K562 (cell line): ENCODE measurements at regions not wholly inside any gene's neighbourhood (a gene's known extent, or its start where the extent isn't known, plus 50 kb on each side); places are given as distances from the start of the nearest gene placed in this dataset.

Experiments used
- ATAC-seq: fragments of 200-7000 bp; cut with Tn5 transposase; 3 replicates; pipeline ENCODE4 v1.9.1; 2020; ENCODE audit warnings: moderate library complexity
- BruUV-seq: library from RNA; stranded (reverse); fragments of 400-500 nt; replicated peaks from 2 replicates; lab custom pipeline; 2021; lab: Mats Ljungman, UMichigan
- CTCF ChIA-PET: fragments of 300-600 bp; formaldehyde crosslinking; extraction: SDS; loops from one replicate; lab custom pipeline; 2021; ENCODE audit warnings: low intra/inter-chr PET ratio; lab: Yijun Ruan, JAX
- POLR2A ChIA-PET: fragments of 300-600, 350-650 bp; sonication (Branson Sonifier 250); formaldehyde crosslinking; extraction: SDS; loops from one replicate; lab custom pipeline; 2021; ENCODE audit warnings: antibody characterized with exemption, inconsistent platforms; lab: Yijun Ruan, JAX
- DNase-seq, 4 experiments: peaks; one replicate each; pipeline versions ENCODE4 v3.0.0 to v3.0.0-alpha.2; 2011 to 2018; ENCODE audit warnings: low spot score in 3 of 4, mixed read lengths in 3 of 4; ENCODE audit errors: extremely low read depth in 1 of 4
- FAIRE-seq: peaks from 2 replicates; lab custom pipeline; 2011; peaks lifted over from hg19 to GRCh38; lab: Jason Lieb, UNC
- H2AFZ ChIP-seq: 2 replicates; pipeline ENCODE4 v1.6.0; 2011; ENCODE audit warnings: low read depth, low read length, control low read depth, inconsistent platforms
- H3K27ac ChIP-seq: fragments of 200-600 bp; 3 replicates; pipeline ENCODE4 v1.8.0; 2011; ENCODE audit warnings: low read depth, mild to moderate bottlenecking, control low read depth, inconsistent platforms, low read length, moderate library complexity, mixed read lengths; ENCODE audit errors: extremely low read depth
- H3K27me3 ChIP-seq, 2 experiments: fragments of 300-600 bp in 1 of 2; 2 replicates in 1 of 2; 3 replicates in 1 of 2; pipeline versions ENCODE4 v1.6.0 to v1.8.0; 2011; ENCODE audit warnings: inconsistent platforms in 2 of 2, low read length in 2 of 2, mild to moderate bottlenecking in 1 of 2, mixed read lengths in 1 of 2, moderate library complexity in 1 of 2; ENCODE audit not compliant: control insufficient read depth in 2 of 2, insufficient read depth in 2 of 2
- H3K36me3 ChIP-seq: fragments of 300-600 bp; 3 replicates; pipeline ENCODE4 v1.8.0; 2011; ENCODE audit warnings: mild to moderate bottlenecking, low read length, inconsistent platforms; ENCODE audit not compliant: control insufficient read depth, insufficient read depth
- H3K4me1 ChIP-seq, 2 experiments: fragments of 200-600 bp in 1 of 2; replicated peaks in 1 of 2; 2 replicates in 1 of 2; 3 replicates in 1 of 2; pipeline versions ENCODE4 v1.5.1 to v1.8.0; 2011; ENCODE audit warnings: inconsistent platforms in 2 of 2, low read length in 2 of 2, mild to moderate bottlenecking in 1 of 2, mixed read lengths in 1 of 2, moderate library complexity in 1 of 2; ENCODE audit not compliant: control insufficient read depth in 2 of 2, insufficient read depth in 2 of 2
- H3K4me2 ChIP-seq: 2 replicates; pipeline ENCODE4 v1.6.1; 2011; ENCODE audit warnings: low read length, control low read depth, inconsistent platforms, mixed read lengths; ENCODE audit not compliant: insufficient read depth
- H3K4me3 ChIP-seq: fragments of 200-600 bp; sonication (generic), shearing (Covaris generic); 2 replicates; pipeline ENCODE4 v1.5.1; 2016; ENCODE audit warnings: control low read depth, inconsistent platforms
- H3K79me2 ChIP-seq: fragments of 200-600 bp; 3 replicates; pipeline ENCODE4 v1.8.0; 2011; ENCODE audit warnings: low read length, inconsistent platforms; ENCODE audit not compliant: control insufficient read depth, insufficient read depth
- H3K9ac ChIP-seq, 2 experiments: 2 replicates each; pipeline versions ENCODE4 v1.6.0 to v1.6.1; 2011; ENCODE audit warnings: low read depth in 2 of 2, low read length in 2 of 2, control low read depth in 1 of 2, inconsistent platforms in 1 of 2, mild to moderate bottlenecking in 1 of 2, mixed read lengths in 1 of 2; ENCODE audit not compliant: insufficient read depth in 1 of 2
- H3K9me1 ChIP-seq: one replicate; pipeline ENCODE4 v1.6.0; 2011; ENCODE audit warnings: inconsistent platforms, mild to moderate bottlenecking, low read length, moderate library complexity; ENCODE audit not compliant: control insufficient read depth, insufficient read depth
- H3K9me3 ChIP-seq: replicated peaks from 2 replicates; pipeline ENCODE4 v1.5.1; 2011; ENCODE audit warnings: low read depth, low read length, inconsistent platforms; ENCODE audit not compliant: control insufficient read depth, insufficient read depth
- H4K20me1 ChIP-seq: replicated peaks from 2 replicates; pipeline ENCODE4 v1.6.1; 2011; ENCODE audit warnings: low read length, inconsistent platforms, mixed read lengths; ENCODE audit not compliant: control insufficient read depth, insufficient read depth
- ELF1 ChIP-seq: fragments of 200-800 bp; sonication (Bioruptor generic); IDR thresholded peaks from 2 replicates; pipeline ENCODE4 v1.6.1; 2016; ENCODE audit warnings: missing genetic modification characterization, missing compliant biosample characterization
- ERF ChIP-seq: fragments of 450-650 bp; formaldehyde crosslinking; IDR thresholded peaks from 2 replicates; pipeline ENCODE4 v1.4.0; 2020; ENCODE audit warnings: mild to moderate bottlenecking, mixed read lengths
- KAT8 ChIP-seq: fragments of 450-650 bp; IDR thresholded peaks from 2 replicates; pipeline ENCODE4 v1.6.1; 2016; ENCODE audit warnings: low read depth, mild to moderate bottlenecking
- MBD1 ChIP-seq: fragments of 250-450 bp; sonication (Bioruptor Pico); IDR thresholded peaks from 2 replicates; pipeline ENCODE4 v1.8.0; 2022; ENCODE audit warnings: inconsistent platforms
- RAD21 ChIP-seq, 2 experiments: fragments of 250-450 bp in 1 of 2; fragments of 450-650 bp in 1 of 2; sonication (Bioruptor Pico) in 1 of 2; formaldehyde crosslinking in 1 of 2; IDR thresholded peaks in 1 of 2; conservative IDR thresholded peaks in 1 of 2; 2 replicates each; pipeline versions ENCODE4 v1.4.0 to v1.8.0; 2020 to 2022; ENCODE audit warnings: mild to moderate bottlenecking in 2 of 2, moderate library complexity in 1 of 2
- RAD51 ChIP-seq: fragments of 450-650 bp; IDR thresholded peaks from 2 replicates; pipeline ENCODE4 v1.7.1; 2016; ENCODE audit warnings: low read depth, mild to moderate bottlenecking, borderline replicate concordance
- RBM34 ChIP-seq: fragments of 200-400 bp; formaldehyde crosslinking; IDR thresholded peaks from 2 replicates; pipeline ENCODE4 v1.6.1; 2018; ENCODE audit warnings: low read length, borderline replicate concordance; ENCODE audit not compliant: insufficient read depth
- TAL1 ChIP-seq: fragments of 450-650 bp; IDR thresholded peaks from 2 replicates; pipeline ENCODE4 v1.6.1; 2016; ENCODE audit warnings: mild to moderate bottlenecking
- TCF7L2 ChIP-seq: fragments of 150-350 bp; IDR thresholded peaks from 2 replicates; pipeline ENCODE4 v1.6.1; 2016; ENCODE audit warnings: low read depth, mild to moderate bottlenecking, low read length, moderate library complexity
- TFE3 ChIP-seq: fragments of 450-650 bp; formaldehyde crosslinking; IDR thresholded peaks from 2 replicates; pipeline ENCODE4 v1.4.0; 2020; ENCODE audit warnings: mild to moderate bottlenecking, mixed read lengths
- TSHZ1 ChIP-seq: fragments of 250-450 bp; sonication (Bioruptor Pico); IDR thresholded peaks from 2 replicates; pipeline ENCODE4 v1.4.0; 2020; ENCODE audit warnings: mild to moderate bottlenecking, moderate library complexity
- ZBTB8A ChIP-seq: fragments of 450-650 bp; IDR thresholded peaks from 2 replicates; pipeline ENCODE4 v1.6.1; 2018; ENCODE audit warnings: mild to moderate bottlenecking, moderate library complexity; ENCODE audit not compliant: partially characterized antibody
- ZFP36 ChIP-seq: fragments of 150-350 bp; IDR thresholded peaks from 2 replicates; pipeline ENCODE4 v1.6.1; 2018; ENCODE audit warnings: low read length, low read depth; ENCODE audit not compliant: partially characterized antibody
- ZNF121 ChIP-seq: sonication (generic); formaldehyde crosslinking; conservative IDR thresholded peaks from 2 replicates; pipeline ENCODE4 v1.8.0; 2022; ENCODE audit warnings: missing genetic modification reagents
- ZNF174 ChIP-seq: fragments of 250-450 bp; sonication (Bioruptor Pico); IDR thresholded peaks from 2 replicates; pipeline ENCODE4 v1.4.0; 2020; ENCODE audit warnings: mild to moderate bottlenecking
- ZNF282 ChIP-seq: sonication (generic); formaldehyde crosslinking; IDR thresholded peaks from 2 replicates; pipeline ENCODE4 v1.8.1; 2023; ENCODE audit warnings: missing genetic modification reagents
- ZNF354B ChIP-seq: fragments of 250-450 bp; sonication (Bioruptor Pico); IDR thresholded peaks from 2 replicates; pipeline ENCODE4 v1.4.0; 2020
- ZNF764 ChIP-seq: fragments of 250-450 bp; sonication (Bioruptor Pico); IDR thresholded peaks from 2 replicates; pipeline ENCODE4 v1.4.0; 2020; ENCODE audit warnings: low read depth, mild to moderate bottlenecking, moderate library complexity
- WGBS: fragments of 100-300 bp; shearing (Covaris generic); methylation state at CpG from one replicate; pipeline ENCODE4 v1.1.6; 2016; ENCODE audit warnings: low coverage, mixed read lengths; ENCODE audit not compliant: insufficient coverage; ENCODE audit errors: missing lambda C conversion rate; 5-methylcytosine and 5-hydroxymethylcytosine counted together
- in situ Hi-C: fragments of 300-500 bp; cut with MboI; formaldehyde crosslinking; loops from 4 replicates; pipeline ENCODE4 v1.15.0; 2018; ENCODE audit warnings: inconsistent platforms, mixed read lengths
- intact Hi-C: fragments of 100-400 bp; cut with micrococcal nuclease; formaldehyde crosslinking; loops from 2 replicates; pipeline ENCODE4 v1.14.2; 2022

GRCh38 chr3:36656873-36657272 is 107.5 kb downstream of the DCLK3 start:
- intact Hi-C loops (no loop called here), in situ Hi-C loops (no loop called here)
- H3K4me2 ChIP-seq, result no peak overlapping the region
- H3K79me2 ChIP-seq, result no peaks in the 10 kb centered on the region
- 0% methylated on average over 2 of the region's 2 CpGs for WGBS
- DNase-seq (no peak), FAIRE-seq (no peak), ATAC-seq (no peak)
- H3K27me3 ChIP-seq, result no peaks in the 10 kb centered on the region
- H3K9ac ChIP-seq, result no peak overlapping the region
- no peak overlapping the region for H3K27ac ChIP-seq
- H2AFZ ChIP-seq, result no peak overlapping the region
- ChIA-PET CTCF (no interaction called here), POLR2A (no interaction called here)
- no peaks in the 10 kb centered on the region for H4K20me1 ChIP-seq
- no peak for TF ChIP-seq ZNF121 (CRISPR knock-in tag)
- no peak for TF ChIP-seq RAD21 (CRISPR knock-in tag; conservative IDR thresholded peaks at IDR 0.05 in 1 of 2, IDR thresholded peaks at IDR 0.05 in 1 of 2)
- TF ChIP-seq ZNF174 (CRISPR knock-in tag), result no peak
- no peak for TF ChIP-seq ELF1 (tag)
- no peak for TF ChIP-seq TAL1
- no peak for TF ChIP-seq RBM34
- no peak for TF ChIP-seq ZNF282 (CRISPR knock-in tag)
- TF ChIP-seq ZNF764 (CRISPR knock-in tag), result no peak
- TF ChIP-seq TCF7L2, result no peak
- TF ChIP-seq ZNF354B, result no peak
- no peak for TF ChIP-seq KAT8
- TF ChIP-seq ZBTB8A, result no peak
- TF ChIP-seq ZFP36, result no peak
- TF ChIP-seq TFE3 (CRISPR knock-in tag), result peak; percentile 94
- peak; percentile 22; the same call in 1 of the 2 replicates for TF ChIP-seq RAD51
- no peak for TF ChIP-seq TSHZ1 (CRISPR knock-in tag)
- TF ChIP-seq ERF (CRISPR knock-in tag), result no peak
- TF ChIP-seq MBD1 (CRISPR knock-in tag), result no peak
- H3K4me1 ChIP-seq, result no peaks in the 10 kb centered on the region
- no peaks in the 10 kb centered on the region for H3K9me3 ChIP-seq
- no peaks in the 10 kb centered on the region for H3K36me3 ChIP-seq
- no peak overlapping the region for H3K4me3 ChIP-seq
- no TSS peak for BruUV-seq
- H3K9me1 ChIP-seq, result no peaks in the 10 kb centered on the region
